Sigmoid colon (tissue), 6 donors: ENCODE measurements at regions not wholly inside any gene's neighbourhood (a gene's known extent, or its start where the extent isn't known, plus 50 kb on each side); places are given as distances from the start of the nearest gene placed in this dataset.
A peak's percentile ranks its signal among the peaks of the same experiment; 100 is the strongest.

Source experiments
- DNase-seq: peaks from one replicate; pipeline ENCODE4 v3.0.0-alpha.2; 2019
- H3K27ac ChIP-seq, 4 donors: fragments of 200-600 bp; sonication (generic); one replicate each; pipeline ENCODE4 v1.5.1; 2016 to 2019; ENCODE audit warnings: mild to moderate bottlenecking in 1 of 4
- H3K27me3 ChIP-seq, 3 donors: fragments of 200-600 bp; sonication (generic); one replicate each; pipeline ENCODE4 v1.5.1; 2019; ENCODE audit warnings: mild to moderate bottlenecking in 1 of 3
- H3K36me3 ChIP-seq, 4 donors: fragments of 200-600 bp; sonication (generic); one replicate each; pipeline ENCODE4 v1.5.1; 2016 to 2019
- H3K4me1 ChIP-seq, 4 donors: fragments of 200-600 bp; sonication (generic); one replicate each; pipeline ENCODE4 v1.5.1; 2017 to 2019
- H3K4me3 ChIP-seq, 4 donors: fragments of 200-600 bp; sonication (generic); one replicate each; pipeline ENCODE4 v1.5.1; 2017 to 2019; ENCODE audit warnings: mild to moderate bottlenecking in 2 of 4, moderate library complexity in 1 of 4
- H3K9me3 ChIP-seq, 4 donors: fragments of 200-600 bp in 3 of 4; sonication (generic) in 3 of 4; one replicate each; pipeline versions ENCODE4 v1.5.1 to v1.6.1; 2013 to 2019
- EP300 ChIP-seq, 4 donors: sonication (generic); formaldehyde crosslinking; IDR thresholded peaks; one replicate each; pipeline ENCODE4 v1.6.1; 2017; ENCODE audit warnings: antibody characterized with exemption in 4 of 4
- POLR2A ChIP-seq, 2 donors: fragments of 450-650 bp; IDR thresholded peaks; one replicate each; pipeline ENCODE4 v1.6.1; 2016; ENCODE audit warnings: antibody characterized with exemption in 2 of 2, mild to moderate bottlenecking in 2 of 2, moderate library complexity in 2 of 2
- POLR2AphosphoS5 ChIP-seq, 4 donors: sonication (generic); formaldehyde crosslinking; IDR thresholded peaks; one replicate each; pipeline ENCODE4 v1.6.1; 2017; ENCODE audit warnings: antibody characterized with exemption in 4 of 4
- WGBS, 2 donors: extraction: QIAGEN DNeasy Blood & Tissue Kit; methylation state at CpG; one replicate each; pipeline ENCODE4 v1.1.7; 2013; 5-methylcytosine and 5-hydroxymethylcytosine counted together
- intact Hi-C: fragments of 100-400 bp; cut with DNase I; formaldehyde crosslinking; loops from one replicate; pipeline ENCODE4 v1.15.1; 2023
- TF ChIP-seq, protein P1 (sequence below), 4 experiments: fragments of 450-650 bp in 3 of 4; fragments of 200-600 bp in 1 of 4; IDR thresholded peaks; one replicate each; pipeline ENCODE4 v1.5.1; 2016 to 2019; ENCODE audit warnings: antibody characterized with exemption in 4 of 4, mild to moderate bottlenecking in 3 of 4, moderate library complexity in 2 of 4
- donor health status: healthy with polysubstance abuse.
- donor health status: healthy.

DNA sequence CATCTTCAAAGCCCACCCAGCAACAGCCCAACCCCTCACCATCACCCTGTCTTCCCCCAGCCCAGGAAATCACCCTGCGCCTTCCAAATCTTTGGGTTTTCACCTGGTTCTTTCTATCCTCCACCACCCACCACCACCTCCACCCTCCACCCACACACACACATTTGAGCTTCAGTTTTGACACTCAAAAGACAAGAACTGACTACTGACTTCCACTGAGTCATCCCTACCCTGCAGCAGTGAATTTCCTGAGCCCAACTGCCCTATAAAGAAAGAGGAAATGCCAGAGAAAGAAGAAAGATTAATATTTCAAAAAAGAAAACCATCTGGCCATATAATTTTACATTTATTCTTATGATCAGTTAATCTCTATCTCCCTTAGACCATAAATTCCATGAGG lies 137.5 kb downstream of the CHST1 start:
- no peak overlapping the region for H3K4me3 ChIP-seq
- DNase-seq, result no peak
- H3K36me3 ChIP-seq, result no peaks in the 10 kb centered on the region
- intact Hi-C loops, result no loop called here
- TF ChIP-seq POLR2A (IDR thresholded peaks at IDR 0.05) (no peak), EP300 (IDR thresholded peaks at IDR 0.05) (no peak), POLR2AphosphoS5 (IDR thresholded peaks at IDR 0.05) (no peak)
- TF ChIP-seq, protein P1, sequence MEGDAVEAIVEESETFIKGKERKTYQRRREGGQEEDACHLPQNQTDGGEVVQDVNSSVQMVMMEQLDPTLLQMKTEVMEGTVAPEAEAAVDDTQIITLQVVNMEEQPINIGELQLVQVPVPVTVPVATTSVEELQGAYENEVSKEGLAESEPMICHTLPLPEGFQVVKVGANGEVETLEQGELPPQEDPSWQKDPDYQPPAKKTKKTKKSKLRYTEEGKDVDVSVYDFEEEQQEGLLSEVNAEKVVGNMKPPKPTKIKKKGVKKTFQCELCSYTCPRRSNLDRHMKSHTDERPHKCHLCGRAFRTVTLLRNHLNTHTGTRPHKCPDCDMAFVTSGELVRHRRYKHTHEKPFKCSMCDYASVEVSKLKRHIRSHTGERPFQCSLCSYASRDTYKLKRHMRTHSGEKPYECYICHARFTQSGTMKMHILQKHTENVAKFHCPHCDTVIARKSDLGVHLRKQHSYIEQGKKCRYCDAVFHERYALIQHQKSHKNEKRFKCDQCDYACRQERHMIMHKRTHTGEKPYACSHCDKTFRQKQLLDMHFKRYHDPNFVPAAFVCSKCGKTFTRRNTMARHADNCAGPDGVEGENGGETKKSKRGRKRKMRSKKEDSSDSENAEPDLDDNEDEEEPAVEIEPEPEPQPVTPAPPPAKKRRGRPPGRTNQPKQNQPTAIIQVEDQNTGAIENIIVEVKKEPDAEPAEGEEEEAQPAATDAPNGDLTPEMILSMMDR (IDR thresholded peaks at IDR 0.05), result no peak
- no peaks in the 10 kb centered on the region for H3K4me1 ChIP-seq
- H3K9me3 ChIP-seq, result no peaks in the 10 kb centered on the region
- WGBS, 2 donors, result 71 to 84% methylated on average over 1 of the region's 1 CpG
- peaks cover 0 to 6% (median 6%) of the 10 kb centered on the region in 3 donors for H3K27me3 ChIP-seq
- H3K27ac ChIP-seq, result no peak overlapping the region

DNA sequence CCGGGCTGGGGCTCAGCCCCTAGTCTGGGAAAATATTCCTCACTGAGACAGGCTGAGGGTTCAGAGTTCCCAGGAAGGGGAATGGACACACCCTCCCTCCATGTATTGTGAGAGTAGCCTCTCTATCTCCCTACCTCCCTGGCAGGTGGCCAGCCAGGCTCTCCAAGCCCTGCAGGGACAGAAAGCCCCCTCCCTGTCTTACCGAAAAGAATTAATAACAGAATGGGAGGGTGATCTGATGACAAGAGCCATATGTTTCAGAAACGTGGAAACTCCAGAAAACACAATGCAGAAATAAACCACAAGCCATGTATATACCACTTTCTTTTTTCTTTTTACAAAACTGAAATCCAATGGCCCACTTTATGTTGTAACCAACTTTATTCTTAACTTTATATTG lies 140.0 kb downstream of the CHST1 start:
- Histone ChIP-seq H3K36me3 (no peaks in the 10 kb centered on the region), H3K27ac (no peak overlapping the region), H3K9me3 (peaks cover 0 to 4% (median 0%) of the 10 kb centered on the region in 4 donors), H3K4me3 (no peak overlapping the region), H3K4me1 (no peaks in the 10 kb centered on the region), H3K27me3 (no peaks in the 10 kb centered on the region)
- 22 to 48% methylated on average over 3 of the region's 3 CpGs for WGBS, 2 donors
- no peak for DNase-seq
- intact Hi-C loops, result no loop called here
- TF ChIP-seq EP300 (IDR thresholded peaks at IDR 0.05), result no peak

DNA sequence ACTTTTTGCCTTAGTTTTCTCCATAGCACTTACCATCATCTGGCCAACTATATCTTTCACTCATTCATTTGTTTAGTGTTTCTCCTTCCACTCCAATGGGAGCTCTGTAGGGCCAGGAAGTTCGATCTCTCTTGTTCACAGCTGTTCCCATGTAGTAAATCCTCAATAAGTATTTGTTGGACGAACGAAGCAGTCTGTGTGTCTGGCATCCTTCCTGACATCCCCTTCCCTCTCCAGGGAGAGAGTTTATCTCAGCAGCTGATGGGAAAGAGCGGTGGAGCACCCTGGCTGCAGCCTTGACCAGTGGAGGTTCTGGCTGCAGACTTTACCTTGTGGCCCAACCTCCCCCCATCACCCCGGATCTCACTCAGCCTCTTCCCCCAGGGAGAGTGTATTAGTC lies 141.7 kb downstream of the CHST1 start:
- intact Hi-C loops, result no loop called here
- H3K27ac ChIP-seq, result no peak overlapping the region

DNA sequence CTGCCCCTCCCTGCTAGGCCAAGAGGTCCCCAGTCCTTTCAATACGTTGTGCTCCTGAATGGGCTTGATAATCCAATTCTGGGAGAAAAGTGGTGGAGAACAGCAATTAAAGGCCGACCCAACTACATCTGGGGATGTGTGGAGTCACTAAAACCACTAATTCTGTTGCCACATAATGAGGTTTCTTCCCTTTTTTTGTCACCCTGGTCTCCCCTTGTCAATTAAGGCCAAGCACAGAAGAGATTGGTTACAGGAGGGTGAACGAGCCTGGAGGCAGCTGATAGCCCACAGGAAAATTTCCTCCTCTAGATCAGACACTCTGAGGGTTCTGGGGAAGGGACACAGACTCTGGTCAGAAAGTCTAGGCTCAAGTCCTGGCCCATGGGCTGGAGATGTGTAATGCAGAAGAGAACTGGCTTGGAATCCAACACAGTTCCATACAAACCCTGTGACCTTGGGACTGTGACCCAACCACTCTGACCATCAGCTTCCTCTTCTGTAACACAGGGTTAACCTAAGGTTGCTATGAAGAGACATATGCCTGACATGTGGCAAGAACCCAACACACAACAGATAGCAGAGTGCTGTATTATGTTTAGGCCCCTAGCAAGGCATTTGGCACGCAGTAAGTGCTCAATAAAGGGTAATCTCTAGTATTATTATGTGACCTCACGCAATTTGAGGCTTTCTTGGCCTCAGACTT lies 146.4 kb downstream of the CHST1 start:
- no peak for TF ChIP-seq EP300 (IDR thresholded peaks at IDR 0.05)
- no peaks in the 10 kb centered on the region for H3K4me1 ChIP-seq
- 68 to 79% methylated on average over 5 of the region's 5 CpGs for WGBS, 2 donors
- intact Hi-C loops, result no loop called here
- no peak overlapping the region for H3K4me3 ChIP-seq
- no peak overlapping the region for H3K27ac ChIP-seq
- DNase-seq, result peak; percentile 14
- H3K9me3 ChIP-seq, result peaks cover 0 to 4% (median 0%) of the 10 kb centered on the region in 4 donors
- no peaks in the 10 kb centered on the region for H3K27me3 ChIP-seq
- no peaks in the 10 kb centered on the region for H3K36me3 ChIP-seq

More for the DNA sequence above, 141.7 kb downstream of the CHST1 start:
- Histone ChIP-seq H3K27me3 (no peaks in the 10 kb centered on the region), H3K36me3 (no peaks in the 10 kb centered on the region), H3K9me3 (peaks cover 0 to 4% (median 0%) of the 10 kb centered on the region in 4 donors), H3K4me1 (no peaks in the 10 kb centered on the region), H3K4me3 (no peak overlapping the region)
- no peak for DNase-seq
- WGBS, 2 donors, result 58 to 66% methylated on average over 5 of the region's 5 CpGs
- TF ChIP-seq, protein P1 (IDR thresholded peaks at IDR 0.05), result no peak
- TF ChIP-seq EP300 (IDR thresholded peaks at IDR 0.05) (no peak), POLR2A (IDR thresholded peaks at IDR 0.05) (no peak)

DNA sequence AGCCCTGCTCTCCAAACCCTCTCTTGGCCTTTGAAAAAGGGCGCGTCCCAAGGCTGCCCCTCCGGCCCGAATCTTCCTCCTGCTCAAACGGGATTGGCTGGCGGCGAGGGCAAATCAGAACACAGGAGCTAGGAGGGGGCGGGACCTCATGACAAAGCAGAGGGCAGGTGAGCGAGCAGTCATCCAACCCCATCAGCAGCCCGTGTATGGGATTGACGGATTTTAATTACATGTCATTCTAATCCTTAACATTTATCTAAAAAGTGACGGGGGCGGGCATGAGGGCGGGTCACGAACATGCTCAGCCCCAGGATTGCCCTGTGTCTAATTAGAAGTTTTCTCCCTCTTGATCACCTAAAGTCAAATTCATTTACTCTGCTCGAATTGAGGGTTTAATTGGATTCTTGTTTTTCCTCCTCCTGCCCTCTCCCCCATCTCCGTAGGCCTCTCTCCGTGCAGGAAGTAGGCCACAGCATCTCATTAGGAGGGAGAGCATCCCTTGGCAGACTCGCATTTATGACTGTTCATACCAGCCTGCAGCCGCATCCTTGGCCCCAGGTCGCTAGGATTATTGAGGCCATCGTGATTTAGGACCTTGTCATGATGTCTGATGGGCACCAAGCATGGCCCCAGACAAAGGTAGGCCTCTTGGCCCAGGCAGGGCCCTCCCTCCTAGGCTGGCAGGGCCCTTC lies 147.1 kb downstream of the CHST1 start:
- intact Hi-C loops, result no loop called here
- Histone ChIP-seq H3K4me3 (no peak overlapping the region), H3K9me3 (peaks cover 0 to 4% (median 0%) of the 10 kb centered on the region in 4 donors), H3K27me3 (no peaks in the 10 kb centered on the region), H3K27ac (no peak overlapping the region), H3K36me3 (no peaks in the 10 kb centered on the region), H3K4me1 (no peaks in the 10 kb centered on the region)
- peak; percentile 34 for DNase-seq
- TF ChIP-seq EP300 (IDR thresholded peaks at IDR 0.05), result no peak
- no peak for TF ChIP-seq POLR2A (IDR thresholded peaks at IDR 0.05)
- no peak for TF ChIP-seq POLR2AphosphoS5 (IDR thresholded peaks at IDR 0.05)
- TF ChIP-seq, protein P1 (IDR thresholded peaks at IDR 0.05), result no peak
- WGBS, 2 donors, result 80 to 85% methylated on average over 22 of the region's 22 CpGs
